ENCODE measurements at regions not wholly inside any gene's neighbourhood (a gene's known extent, or its start where the extent isn't known, plus 50 kb on each side); places are given as distances from the start of the nearest gene placed in this dataset.
A peak's percentile ranks its signal among the peaks of the same experiment; 100 is the strongest.

DNA sequence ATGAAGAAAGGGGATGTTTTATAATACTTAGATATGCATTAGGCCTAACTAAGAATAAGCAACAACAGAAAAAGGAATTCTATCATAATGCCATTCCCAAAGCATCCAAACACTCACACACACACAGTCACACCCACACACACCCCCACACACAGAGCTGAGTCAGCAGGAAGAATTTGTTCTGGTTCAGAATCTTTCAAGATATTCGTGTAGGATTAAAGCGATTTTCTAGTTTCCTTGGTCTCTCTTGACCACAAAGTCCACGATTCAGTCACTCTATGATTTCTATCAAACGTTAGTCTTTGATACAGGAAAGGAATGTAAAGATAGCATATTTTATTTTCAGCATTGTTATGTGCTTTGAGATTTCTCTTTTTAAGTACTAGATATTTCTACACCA, 382.6 kb upstream of the DCN start:
- no peak for DNase-seq

DNA sequence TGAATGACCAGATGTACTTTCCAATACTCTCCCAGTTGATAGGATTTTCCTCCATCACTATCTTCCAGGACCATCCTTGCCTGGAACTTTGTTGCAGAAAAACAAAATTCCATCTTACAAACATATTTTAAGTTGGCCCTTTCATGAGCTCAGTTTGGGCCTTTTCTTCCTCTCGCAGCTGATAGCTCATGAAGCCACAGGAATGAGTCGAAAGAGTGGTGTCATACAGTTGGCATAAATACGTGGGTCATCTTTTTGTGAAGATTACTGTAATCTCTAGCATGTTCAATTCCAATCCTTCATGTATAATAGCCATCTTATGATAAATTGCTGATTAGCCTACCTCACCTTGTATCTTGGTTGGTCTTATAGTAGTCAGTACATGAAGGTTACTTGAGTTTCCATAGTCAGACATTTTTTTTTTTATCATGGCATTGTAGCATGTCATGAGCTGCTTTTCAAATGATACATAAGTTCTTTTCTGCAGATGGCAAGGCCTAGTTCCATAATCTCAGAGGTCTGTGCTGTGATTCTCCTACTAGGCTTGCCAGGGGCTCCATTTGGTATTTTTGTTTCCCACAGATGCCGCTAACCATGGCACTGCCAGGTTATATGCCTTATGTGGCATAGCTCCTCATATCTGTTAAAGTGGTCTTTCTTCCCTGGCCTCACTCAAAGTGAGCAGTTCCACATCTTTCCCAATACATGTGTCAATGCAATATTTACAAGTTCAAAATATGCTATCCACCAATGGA, 380.6 kb upstream of the DCN start:
- DNase-seq: no peak

DNA sequence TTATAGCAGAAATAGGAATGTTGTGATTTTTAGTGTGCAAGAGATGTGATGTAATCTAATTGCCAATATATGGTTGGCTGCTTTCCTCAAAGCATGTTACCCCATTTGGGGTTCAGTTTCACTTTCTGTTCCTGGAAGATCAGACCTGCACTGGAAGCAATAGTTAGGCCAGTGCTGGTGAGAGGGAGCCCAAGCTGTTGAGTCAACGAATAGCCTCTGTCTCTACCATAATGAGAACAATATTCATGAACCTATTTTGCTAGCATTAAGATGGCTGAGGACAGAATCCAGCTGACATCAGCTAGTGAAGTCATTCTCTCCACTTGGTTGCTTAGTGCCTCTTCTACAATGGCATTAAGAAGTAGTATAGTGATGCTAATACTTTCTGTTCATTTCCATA, 379.9 kb upstream of the DCN start:
- no peak for DNase-seq

DNA sequence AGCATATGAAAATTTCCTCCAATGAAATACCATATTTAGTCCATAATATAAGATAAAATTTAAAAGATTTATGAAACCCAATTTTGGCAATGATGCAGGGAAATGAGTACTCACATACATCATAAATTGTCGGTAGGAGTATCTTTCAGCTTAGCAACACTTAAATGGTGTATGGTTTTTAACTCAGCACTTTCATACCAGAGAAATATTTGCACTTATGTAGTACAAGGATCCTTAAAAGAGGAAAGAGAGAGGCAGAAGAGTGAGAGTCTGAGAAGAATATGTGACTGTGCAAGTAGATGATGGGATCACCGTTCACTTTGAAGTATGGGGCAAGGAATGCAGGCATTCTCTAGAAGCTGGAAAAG, 379.3 kb upstream of the DCN start:
- no peak for DNase-seq

DNA sequence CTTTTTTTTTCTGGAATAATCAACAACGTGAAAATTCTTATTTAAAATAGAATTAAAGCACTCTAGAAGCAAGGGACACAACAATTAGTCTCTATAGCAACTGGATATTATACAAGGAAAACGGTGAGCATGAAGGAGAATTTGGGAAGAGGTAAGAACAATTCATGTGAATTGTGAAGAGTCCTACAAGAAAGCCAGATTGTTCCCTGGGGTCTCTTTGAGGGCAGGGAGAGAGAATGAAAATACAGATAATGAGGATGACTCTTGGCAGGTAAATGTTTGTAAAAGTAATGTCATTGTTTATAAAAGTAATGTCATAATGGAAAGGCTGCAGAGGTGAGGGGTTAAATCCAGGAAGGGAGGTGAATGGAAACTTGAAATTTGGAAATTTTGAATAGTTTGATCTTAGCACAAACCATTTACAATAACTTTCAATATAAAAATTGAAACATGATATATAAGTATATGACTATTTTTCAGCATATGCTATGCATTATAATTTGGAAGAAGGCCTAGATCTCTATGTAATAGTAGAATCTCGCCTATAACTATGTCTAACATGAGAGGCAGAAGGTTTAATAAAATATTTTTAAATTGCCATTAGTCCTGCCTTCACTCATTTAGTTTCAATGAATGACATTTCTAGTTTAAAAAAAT, 378.8 kb upstream of the DCN start:
- no peak for DNase-seq

DNA sequence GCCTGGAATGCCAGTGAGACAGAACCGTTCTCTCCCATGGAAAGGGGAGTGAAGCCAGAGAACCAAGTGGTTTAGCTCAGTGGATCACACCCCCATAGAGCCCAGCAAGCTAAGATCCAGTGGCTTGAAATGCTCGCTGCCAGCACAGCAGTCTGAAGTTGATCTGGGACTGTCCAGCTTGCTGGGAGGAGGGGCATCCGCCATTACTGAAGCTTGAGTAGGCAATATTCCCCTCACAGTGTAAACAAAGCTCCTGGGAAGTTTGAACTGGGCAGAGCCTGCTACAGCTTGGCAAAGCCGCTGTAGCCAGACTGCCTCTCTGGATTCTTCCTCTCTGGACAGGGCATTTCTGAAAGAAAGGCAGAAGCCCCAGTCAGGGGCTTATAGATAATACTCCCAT, 374.3 kb upstream of the DCN start:
- peak; percentile 53 for DNase-seq

DNA sequence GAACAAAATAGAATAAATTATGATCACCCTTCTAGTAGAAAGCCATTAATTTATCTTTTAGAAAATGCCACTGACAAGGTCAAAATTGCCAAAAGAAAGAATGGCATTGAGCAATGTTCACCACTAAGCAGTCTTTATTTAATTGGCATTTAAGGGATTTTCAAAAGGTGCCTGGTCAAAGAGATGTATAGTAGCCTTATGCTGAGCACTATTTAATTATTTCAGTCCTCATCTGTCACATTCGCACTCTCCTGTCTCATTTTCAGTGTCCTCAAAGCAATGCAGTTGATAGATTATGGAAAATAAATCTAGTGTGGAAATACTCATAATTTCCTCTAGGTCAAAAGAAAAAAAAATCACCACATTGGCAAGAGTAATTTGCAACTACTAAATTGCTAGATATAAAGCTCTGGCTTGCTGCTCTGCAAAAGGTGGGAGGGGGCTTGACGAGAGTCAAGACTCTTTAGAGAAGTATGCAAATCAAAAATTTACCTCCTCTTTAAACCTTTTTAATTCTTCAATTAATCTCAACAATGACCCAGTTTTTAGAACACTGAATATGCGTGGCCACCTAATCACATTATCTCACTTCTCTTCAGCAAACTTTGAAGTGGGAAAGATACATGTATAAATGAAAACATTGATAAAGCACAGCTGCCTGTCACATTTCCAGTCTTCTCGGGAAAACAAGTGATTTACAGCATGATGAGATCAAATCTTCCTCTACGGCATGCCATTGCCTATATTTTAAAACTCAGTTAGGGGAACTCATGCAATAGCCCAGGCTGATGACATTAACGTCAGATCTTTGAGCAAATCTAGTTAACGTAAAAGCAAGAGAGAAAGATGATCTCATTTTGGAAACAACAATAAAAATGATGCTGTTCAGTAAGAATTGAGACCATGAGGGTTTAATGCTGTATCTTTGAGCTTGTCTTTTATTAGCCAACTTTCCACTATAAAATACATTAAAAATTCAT, 373.1 kb upstream of the DCN start:
- DNase-seq: no peak

DNA sequence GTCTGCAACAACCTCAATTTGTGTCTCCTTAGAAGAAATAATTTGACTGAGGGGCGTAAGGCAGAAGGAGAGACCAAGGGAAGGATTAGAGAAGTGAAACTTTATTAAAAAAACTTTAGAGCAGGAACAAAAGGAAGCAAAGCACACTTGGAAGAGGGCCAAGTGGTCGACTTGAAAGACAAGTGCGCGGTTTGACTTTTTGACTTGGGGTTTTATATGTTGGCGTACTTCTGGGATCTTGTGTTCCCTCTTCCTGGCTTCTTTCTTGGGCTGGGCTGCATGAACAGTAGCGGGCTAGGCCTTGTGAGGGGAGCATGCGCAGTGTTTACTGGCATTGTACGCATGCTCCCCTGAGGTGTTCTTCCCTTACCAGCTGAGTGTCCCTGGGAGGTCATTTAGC, 369.3 kb upstream of the DCN start:
- DNase-seq: no peak

DNA sequence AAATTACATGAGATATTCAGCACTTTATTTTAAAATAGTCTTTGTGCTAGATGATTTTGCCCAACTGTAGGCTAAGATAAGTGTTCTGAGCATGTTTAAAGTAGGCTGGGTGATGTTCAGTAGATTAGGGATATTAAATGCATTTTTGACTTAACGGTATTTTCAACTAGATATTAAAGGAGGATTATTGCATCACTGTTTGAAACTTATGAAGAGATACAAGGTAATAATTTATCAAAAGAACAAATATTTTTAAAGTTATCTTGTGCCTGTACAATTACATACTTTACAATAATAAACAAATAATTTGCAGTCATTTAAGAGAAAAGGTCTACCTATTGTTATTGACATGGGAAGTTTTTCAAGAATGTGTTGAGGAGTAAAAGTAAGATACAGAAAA, 368.6 kb upstream of the DCN start:
- DNase-seq: no peak

DNA sequence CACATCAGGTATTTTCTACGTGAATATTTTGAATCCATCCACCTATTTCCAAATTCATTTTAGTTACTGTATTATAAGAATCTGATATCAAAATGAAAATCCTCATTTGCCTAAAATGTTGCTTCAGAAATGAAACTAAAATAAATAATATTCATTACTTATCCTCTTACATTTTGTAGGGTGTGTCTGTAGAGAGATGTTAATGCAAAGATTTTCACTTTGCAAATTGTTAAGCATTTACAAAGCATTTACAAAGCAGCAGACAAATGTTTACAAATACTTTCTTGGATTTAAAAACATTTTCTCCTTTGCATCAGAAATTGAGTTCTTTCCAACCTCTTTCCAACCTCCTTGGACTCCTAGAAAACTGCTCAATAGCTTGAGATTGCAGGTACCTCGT, 360.0 kb upstream of the DCN start:
- no peak for DNase-seq

DNA sequence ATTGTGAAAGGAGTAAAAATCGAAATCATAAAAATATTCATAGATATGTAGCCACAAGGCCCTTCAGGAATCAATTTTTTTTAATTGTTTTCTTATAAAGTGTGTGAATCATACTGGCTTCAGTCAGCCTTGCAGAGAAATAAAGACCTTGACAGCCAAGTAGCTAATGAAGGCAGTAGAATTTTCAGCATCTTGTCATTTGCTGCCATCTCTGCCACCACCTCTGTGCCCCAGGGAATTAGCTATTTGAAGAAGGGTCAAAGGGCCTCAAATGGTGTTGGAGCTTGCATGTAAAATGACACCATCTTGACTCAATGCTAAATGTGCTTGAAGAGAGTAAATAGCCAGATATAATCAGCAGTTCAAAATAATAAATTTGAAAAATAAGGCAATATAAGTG, 359.4 kb upstream of the DCN start:
- DNase-seq: peak; percentile 85

DNA sequence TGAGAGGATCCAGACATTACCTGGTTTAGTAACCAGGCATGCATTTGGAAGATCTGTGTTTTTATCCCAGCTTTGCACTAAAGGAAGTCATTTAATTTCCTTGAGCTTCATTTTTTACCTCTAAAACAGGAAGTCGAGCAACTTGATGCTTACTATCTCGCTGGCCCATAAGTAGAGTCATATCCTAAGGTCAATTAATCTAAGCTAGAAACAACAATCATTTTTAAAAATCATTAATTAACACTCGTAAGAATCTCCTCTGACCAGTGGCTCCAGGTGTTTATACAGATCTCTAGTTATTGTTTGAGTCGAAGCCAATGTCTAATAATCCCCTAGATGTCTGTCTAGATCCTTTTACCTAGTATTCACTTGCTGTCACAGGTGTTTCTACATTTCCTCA, 355.8 kb upstream of the DCN start:
- no peak for DNase-seq

DNA sequence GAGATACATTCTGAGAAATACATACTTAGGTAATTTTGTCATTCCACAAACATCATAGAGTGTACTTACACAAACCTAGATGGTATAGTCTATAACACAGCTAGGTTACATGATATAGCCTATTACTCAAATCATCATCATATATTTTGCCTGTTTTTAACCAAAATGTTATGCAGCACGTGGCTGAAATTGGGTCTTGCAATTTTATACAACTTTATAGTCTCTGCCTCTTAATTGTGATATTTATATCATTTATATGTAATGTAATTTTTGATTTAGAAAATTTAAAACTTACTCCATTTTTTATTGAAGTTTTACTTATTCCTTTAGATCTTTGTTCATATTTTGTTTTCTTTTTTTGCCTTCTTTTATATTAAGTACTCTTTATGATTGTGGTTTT, 350.7 kb upstream of the DCN start:
- no peak for DNase-seq

DNA sequence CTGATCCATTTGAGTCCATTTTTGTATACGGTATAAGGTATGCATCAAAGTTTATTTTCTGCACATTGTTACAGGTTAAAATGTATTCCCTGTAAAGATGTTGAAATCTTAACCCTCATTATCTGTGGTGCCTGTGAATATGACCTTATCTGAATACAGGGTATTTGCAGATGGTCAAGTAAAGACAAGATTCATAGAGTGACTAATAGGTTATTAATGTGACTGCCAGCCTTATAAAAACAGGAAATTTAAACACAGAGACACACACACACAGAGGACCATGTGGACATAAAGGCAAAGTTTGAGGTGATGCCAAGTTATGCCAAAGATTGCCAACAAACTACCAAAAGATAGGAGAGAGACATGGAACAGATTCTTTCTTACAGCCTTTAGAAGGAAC, 347.2 kb upstream of the DCN start:
- DNase-seq: no peak

DNA sequence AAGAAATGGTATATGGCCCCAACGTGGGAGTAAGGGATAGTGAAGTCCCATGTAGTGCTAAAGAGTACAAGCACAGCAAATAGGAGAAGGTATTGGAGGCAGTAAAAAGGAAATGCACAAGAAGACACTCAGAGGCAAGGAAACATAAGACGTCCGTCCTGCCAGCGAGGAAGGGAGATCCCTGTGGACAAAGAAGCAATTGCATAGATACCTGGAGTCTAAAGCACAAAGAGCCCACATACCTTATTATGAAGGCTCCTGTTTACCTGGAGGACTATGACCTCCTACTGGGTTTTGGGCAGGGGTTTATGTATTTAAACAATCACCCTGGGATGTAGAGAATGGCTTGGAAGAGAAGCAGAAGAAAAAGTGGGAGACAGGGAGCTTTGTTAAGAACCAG, 341.2 kb upstream of the DCN start:
- peak; percentile 54 for DNase-seq

DNA sequence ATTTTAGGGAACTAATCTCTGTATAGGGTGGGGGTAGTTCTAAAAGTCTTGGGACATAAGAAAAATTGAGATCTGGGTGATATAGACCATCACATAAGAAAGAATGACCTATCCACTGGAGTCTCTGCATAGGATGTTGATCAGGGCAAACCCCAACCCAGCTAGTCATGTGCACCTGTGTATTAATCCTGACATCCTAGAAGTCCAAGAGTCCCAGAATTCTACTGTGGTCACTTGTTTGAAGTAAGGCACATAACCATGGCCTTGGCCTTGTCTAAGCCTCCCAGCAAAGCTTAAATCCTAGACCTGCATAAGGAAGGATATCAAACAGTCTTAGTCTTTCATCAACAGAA, 334.1 kb upstream of the DCN start:
- no peak for DNase-seq

DNA sequence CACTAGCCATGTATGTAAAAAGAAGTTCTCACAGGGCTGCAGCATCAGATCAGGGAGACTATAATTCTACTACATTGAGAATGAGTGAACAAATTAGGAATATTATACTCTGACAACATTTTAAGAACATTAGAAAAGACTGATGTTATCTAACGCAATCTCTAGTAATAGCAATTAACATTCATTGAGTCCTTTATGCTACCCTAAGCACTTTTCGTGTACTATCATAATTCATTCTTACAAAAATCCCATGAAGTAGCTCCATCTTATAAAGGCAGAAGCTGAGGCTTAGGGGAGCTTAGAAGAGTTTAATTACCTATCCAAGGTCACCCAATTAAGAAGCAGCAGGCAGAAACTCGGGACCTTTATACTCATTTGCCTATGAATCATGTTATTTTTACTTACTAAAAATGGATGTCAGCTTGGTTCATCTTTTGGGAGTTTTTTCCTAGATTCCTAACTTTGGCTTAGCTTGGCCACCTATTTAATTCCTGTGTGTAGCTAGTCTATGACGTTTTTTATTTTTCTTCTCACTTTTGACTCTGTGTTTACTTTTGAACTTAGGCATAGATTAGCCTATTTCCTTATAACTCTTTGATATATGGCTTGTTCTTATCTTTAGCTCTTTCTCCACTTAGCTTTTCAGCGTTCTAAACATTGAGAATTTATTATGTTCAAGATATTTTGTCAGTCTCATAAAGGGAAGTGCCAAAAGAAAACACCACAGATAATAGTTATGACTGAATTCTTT, 333.5 kb upstream of the DCN start:
- DNase-seq: no peak

DNA sequence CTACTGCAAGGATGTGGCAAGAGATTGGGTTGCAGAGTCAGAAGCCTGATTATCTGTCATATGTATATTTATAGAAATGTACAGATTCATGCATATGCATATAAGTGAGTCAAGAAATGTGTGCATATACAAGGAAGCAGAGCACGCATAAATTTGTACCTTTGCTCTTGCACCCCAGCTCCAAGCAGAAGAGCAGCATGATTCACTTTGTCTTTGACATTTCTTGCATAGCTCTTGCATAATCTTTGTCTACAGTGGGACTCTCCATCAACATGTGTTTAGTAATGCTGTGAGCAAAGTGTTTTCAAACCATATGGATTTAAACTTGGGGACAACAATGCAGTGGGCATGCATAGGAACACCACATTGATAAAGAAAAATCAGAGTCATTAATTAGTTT, 330.7 kb upstream of the DCN start:
- DNase-seq: no peak

DNA sequence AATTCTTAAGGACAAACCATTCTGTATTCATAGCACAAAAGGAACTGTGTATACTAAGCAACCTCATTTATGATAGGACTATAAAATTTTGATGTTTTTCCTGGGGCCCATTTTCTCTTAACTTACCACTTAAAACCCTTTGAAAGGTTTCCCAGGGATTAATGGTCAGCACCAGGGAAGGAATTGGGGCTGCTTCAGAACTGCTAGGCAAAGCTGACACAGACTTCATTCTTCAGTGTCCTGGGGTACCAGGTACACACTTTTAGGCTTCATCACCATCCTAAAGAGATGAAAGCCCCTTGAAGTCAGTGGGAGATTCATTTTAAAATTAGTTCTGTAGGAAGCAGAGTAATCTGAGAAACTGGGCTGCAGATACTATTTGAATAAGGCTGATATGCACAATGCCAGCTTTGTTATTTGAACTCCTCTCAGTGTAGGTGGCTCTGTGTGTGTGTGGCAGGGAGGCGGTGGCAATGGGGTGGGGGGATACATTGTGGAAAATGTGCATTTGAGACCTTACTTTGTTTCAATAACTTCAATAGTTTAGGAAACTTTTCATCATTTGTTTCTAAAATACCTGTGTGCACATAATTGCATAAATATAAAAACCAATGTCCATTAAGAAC, 329.3 kb upstream of the DCN start:
- peak; percentile 51 for DNase-seq

DNA sequence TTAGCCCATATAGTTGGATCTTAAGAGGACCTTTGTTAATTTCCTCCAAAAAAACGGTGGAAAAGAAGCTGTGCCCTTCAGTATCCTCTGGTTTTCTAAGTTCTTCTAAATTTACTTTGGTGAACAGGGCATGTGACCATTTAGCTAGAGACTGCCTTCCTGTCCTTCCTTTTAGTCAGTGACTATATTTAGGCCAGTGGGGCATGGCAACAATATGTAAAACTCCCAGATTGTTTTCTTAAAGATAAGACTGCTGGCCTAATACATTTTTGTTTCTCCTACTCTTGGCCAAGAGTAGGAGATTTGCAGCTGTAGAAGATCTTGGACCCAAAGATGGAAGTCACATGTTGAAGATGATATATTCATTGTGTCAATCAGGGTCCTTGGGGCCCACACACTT, 325.1 kb upstream of the DCN start:
- no peak for DNase-seq

DNA sequence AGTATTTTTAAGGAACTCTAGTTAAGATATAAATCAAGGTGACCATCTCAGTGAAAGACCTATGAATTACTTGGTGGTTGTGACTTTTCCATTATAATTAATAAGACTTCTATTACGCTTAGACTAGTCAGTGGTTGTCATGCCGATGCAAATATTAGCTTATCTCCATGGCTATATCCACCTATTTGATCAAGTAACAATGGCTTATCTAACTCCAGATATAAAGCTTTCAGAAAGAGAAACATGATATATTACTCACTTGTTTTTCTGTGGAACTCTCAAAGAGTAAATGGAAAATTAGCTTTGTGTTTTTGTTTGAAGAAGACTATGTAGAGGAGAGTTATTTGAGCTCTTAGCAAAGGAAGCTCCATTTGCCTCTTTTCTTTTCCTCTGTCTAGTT, 323.8 kb upstream of the DCN start:
- DNase-seq: no peak

DNA sequence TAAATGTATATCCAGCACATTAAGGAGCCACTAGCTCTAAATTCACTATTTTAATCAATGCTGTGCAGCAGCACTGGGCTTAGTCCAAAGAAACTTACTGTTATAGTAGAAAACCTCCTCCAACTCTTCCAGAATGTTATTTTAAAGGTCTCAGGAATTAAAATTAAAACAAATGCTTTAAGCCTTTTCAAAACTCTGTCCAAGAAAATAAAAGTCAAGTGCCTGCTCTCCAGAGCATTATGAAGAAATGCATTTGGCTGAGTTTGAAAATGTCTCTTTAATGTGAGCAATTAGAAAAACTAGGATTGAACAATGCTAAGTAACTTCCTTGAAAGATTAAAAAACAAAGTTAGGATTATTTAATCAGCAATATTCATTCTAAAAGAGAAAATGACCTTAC, 322.4 kb upstream of the DCN start:
- no peak for DNase-seq

DNA sequence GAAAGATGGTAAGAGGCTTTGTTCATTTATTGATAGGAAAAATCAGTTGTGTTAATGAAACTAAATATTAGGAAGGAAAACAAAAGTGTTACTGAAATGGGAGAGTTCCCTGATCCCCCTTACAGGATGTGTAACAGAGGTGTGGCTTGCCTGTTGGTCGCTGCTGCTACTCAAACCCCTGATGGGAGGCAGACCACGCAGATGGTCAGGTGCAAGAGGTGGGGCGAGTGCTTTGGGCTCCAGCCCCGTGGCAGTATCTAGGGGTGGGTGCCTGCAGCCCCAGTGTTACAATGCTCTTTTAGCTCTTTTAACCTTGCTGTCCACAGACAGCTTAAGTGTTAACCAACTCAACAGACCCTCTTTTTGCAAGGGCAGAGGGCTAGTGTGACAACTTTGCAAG, 319.6 kb upstream of the DCN start:
- no peak for DNase-seq
